Astrocyte (in vitro differentiated cells and primary cell): ENCODE measurements at regions not wholly inside any gene's neighbourhood (a gene's known extent, or its start where the extent isn't known, plus 50 kb on each side); places are given as distances from the start of the nearest gene placed in this dataset.

Source experiments
- CTCF ChIP-seq: IDR thresholded peaks from 2 replicates; pipeline ENCODE4 v1.5.1; 2011; ENCODE audit warnings: low read depth, mild to moderate bottlenecking, inconsistent platforms, low read length, moderate library complexity; ENCODE audit not compliant: insufficient read depth
- EZH2 ChIP-seq: IDR thresholded peaks from 2 replicates; pipeline ENCODE4 v1.6.1; 2012; ENCODE audit warnings: mild to moderate bottlenecking, low read length, inconsistent platforms; ENCODE audit not compliant: insufficient read depth

- TF ChIP-seq CTCF (no peak), EZH2 (no peak)
These were observed 253.8 kb upstream of the CCL2 start for GRCh38 chr17:34001246-34001645.
